GM10266 (cell line): ENCODE measurements at regions not wholly inside any gene's neighbourhood (a gene's known extent, or its start where the extent isn't known, plus 50 kb on each side); places are given as distances from the start of the nearest gene placed in this dataset.

Experiments used
- DNase-seq: peaks from one replicate; pipeline ENCODE4 v3.0.0; 2012; ENCODE audit errors: extremely low spot score
- CTCF ChIP-seq: IDR thresholded peaks from 2 replicates; pipeline ENCODE4 v1.5.1; 2012; ENCODE audit warnings: mild to moderate bottlenecking, low read depth; ENCODE audit not compliant: control insufficient read depth, insufficient read depth; ENCODE audit errors: missing control alignments

GRCh38 chr4:29014555-29014954, 1705.6 kb upstream of the PCDH7 start:
- TF ChIP-seq CTCF = no peak
- DNase-seq = no peak

GRCh38 chr4:29033703-29034102, 1686.5 kb upstream of the PCDH7 start:
- TF ChIP-seq CTCF = no peak
- no peak for DNase-seq

GRCh38 chr4:29037501-29037900, 1682.7 kb upstream of the PCDH7 start:
- no peak for TF ChIP-seq CTCF

GRCh38 chr4:29043411-29043810, 1676.8 kb upstream of the PCDH7 start:
- TF ChIP-seq CTCF = no peak
- DNase-seq = no peak

More at GRCh38 chr4:29037501-29037900, 1682.7 kb upstream of the PCDH7 start:
- no peak for DNase-seq

GRCh38 chr4:29046186-29046585, 1674.0 kb upstream of the PCDH7 start:
- no peak for DNase-seq
- TF ChIP-seq CTCF = no peak

- DNase-seq = no peak
- no peak for TF ChIP-seq CTCF
These were observed 1673.4 kb upstream of the PCDH7 start for GRCh38 chr4:29046781-29047180.

GRCh38 chr4:29047341-29048041, 1672.7 kb upstream of the PCDH7 start:
- no peak for TF ChIP-seq CTCF
- DNase-seq = no peak
